SK-N-SH (cell line): ENCODE measurements at regions not wholly inside any gene's neighbourhood (a gene's known extent, or its start where the extent isn't known, plus 50 kb on each side); places are given as distances from the start of the nearest gene placed in this dataset.

ENCODE experiments used
- CTCF ChIA-PET: fragments of 300-600, 350-600 bp; formaldehyde crosslinking; extraction: SDS; loops from one replicate; lab custom pipeline; 2021; lab: Yijun Ruan, JAX
- POLR2A ChIA-PET: fragments of 350-600 bp; sonication (Branson Sonifier 250); formaldehyde crosslinking; extraction: SDS; loops from one replicate; lab custom pipeline; 2020; ENCODE audit warnings: antibody characterized with exemption, inconsistent platforms; lab: Yijun Ruan, JAX
- DNase-seq: peaks from one replicate; pipeline ENCODE4 v3.0.0; 2012
- H2AFZ ChIP-seq: fragments of 200-600 bp; sonication (generic); 2 replicates; pipeline ENCODE4 v1.8.1; 2016; ENCODE audit warnings: antibody characterized with exemption, mild to moderate bottlenecking, low read depth
- H3F3A ChIP-seq: fragments of 200-600 bp; sonication (generic); replicated peaks from 2 replicates; pipeline ENCODE3; 2016; ENCODE audit warnings: antibody characterized with exemption, mild to moderate bottlenecking; ENCODE audit not compliant: insufficient read depth
- H3K27ac ChIP-seq, 2 experiments: fragments of 200-500 bp in 1 of 2; fragments of 200-600 bp in 1 of 2; sonication (Bioruptor generic) in 1 of 2; sonication (generic), shearing (Covaris generic) in 1 of 2; 2 replicates each; pipeline versions ENCODE4 v1.5.1 to v1.6.1; 2014 to 2016; ENCODE audit warnings: low read depth in 2 of 2, inconsistent platforms in 1 of 2, low read length in 1 of 2, mild to moderate bottlenecking in 1 of 2, mixed read lengths in 1 of 2
- H3K27me3 ChIP-seq: fragments of 200-600 bp; sonication (generic), shearing (Covaris generic); 2 replicates; pipeline ENCODE4 v1.6.1; 2016; ENCODE audit warnings: mixed run types; ENCODE audit not compliant: insufficient read depth
- H3K36me3 ChIP-seq, 2 experiments: fragments of 200-500 bp in 1 of 2; fragments of 200-600 bp in 1 of 2; sonication (Bioruptor generic) in 1 of 2; sonication (generic) in 1 of 2; replicated peaks in 1 of 2; 2 replicates each; pipeline versions ENCODE3 to v1.5.1; 2014 to 2016; ENCODE audit warnings: low read length in 1 of 2, mild to moderate bottlenecking in 1 of 2; ENCODE audit not compliant: insufficient read depth in 2 of 2, control insufficient read depth in 1 of 2
- H3K4me1 ChIP-seq, 2 experiments: fragments of 200-500 bp in 1 of 2; fragments of 200-600 bp in 1 of 2; sonication (Bioruptor generic) in 1 of 2; sonication (generic), shearing (Covaris generic) in 1 of 2; 2 replicates each; pipeline versions ENCODE4 v1.5.1 to v1.6.1; 2014 to 2016; ENCODE audit warnings: low read depth in 1 of 2, low read length in 1 of 2, mixed run types in 1 of 2; ENCODE audit not compliant: insufficient read depth in 2 of 2, control insufficient read depth in 1 of 2
- H3K4me2 ChIP-seq: fragments of 200-600 bp; sonication (generic), shearing (Covaris generic); 2 replicates; pipeline ENCODE4 v1.6.1; 2017; ENCODE audit warnings: mixed run types
- H3K4me3 ChIP-seq, 2 experiments: fragments of 200-500 bp in 1 of 2; fragments of 200-600 bp in 1 of 2; sonication (Bioruptor generic) in 1 of 2; sonication (generic), shearing (Covaris generic) in 1 of 2; 2 replicates each; pipeline versions ENCODE4 v1.5.1 to v1.8.1; 2014 to 2016; ENCODE audit warnings: low read depth in 2 of 2, inconsistent platforms in 1 of 2, low read length in 1 of 2, mild to moderate bottlenecking in 1 of 2, mixed read lengths in 1 of 2, moderate library complexity in 1 of 2
- H3K79me2 ChIP-seq: fragments of 200-600 bp; sonication (generic); 2 replicates; pipeline ENCODE4 v1.8.1; 2017; ENCODE audit warnings: mild to moderate bottlenecking; ENCODE audit not compliant: insufficient read depth
- H3K9ac ChIP-seq: fragments of 200-600 bp; sonication (generic); 2 replicates; pipeline ENCODE4 v1.6.1; 2017; ENCODE audit warnings: mixed run types
- H3K9me2 ChIP-seq: fragments of 200-600 bp; sonication (generic); 2 replicates; pipeline ENCODE4 v1.6.1; 2017; ENCODE audit warnings: mixed run types
- H3K9me3 ChIP-seq: fragments of 200-600 bp; sonication (generic); 2 replicates; pipeline ENCODE4 v1.6.1; 2017; ENCODE audit warnings: mixed run types, mild to moderate bottlenecking, moderate library complexity
- H4K20me1 ChIP-seq: fragments of 200-600 bp; sonication (generic); 2 replicates; pipeline ENCODE4 v1.6.1; 2017; ENCODE audit warnings: mild to moderate bottlenecking, mixed run types; ENCODE audit not compliant: insufficient read depth
- CHD2 ChIP-seq: fragments of 150-350 bp; IDR thresholded peaks from 2 replicates; pipeline ENCODE4 v1.6.1; 2018; ENCODE audit warnings: low read length; ENCODE audit not compliant: partially characterized antibody
- EP300 ChIP-seq, 2 experiments: IDR thresholded peaks; 2 replicates each; pipeline versions ENCODE4 v1.4.0 to v1.6.1; 2012; ENCODE audit warnings: borderline replicate concordance in 1 of 2, low read depth in 1 of 2, low read length in 1 of 2
- EZH2phosphoT487 ChIP-seq: fragments of 200-600 bp; sonication (generic); IDR thresholded peaks from 2 replicates; pipeline ENCODE4 v1.6.1; 2017; ENCODE audit warnings: low read depth, mixed run types, mild to moderate bottlenecking, antibody characterized with exemption, moderate library complexity, borderline replicate concordance
- FOXM1 ChIP-seq: IDR thresholded peaks from 2 replicates; pipeline ENCODE4 v1.4.0; 2012; ENCODE audit warnings: low read depth, mild to moderate bottlenecking
- GATA2 ChIP-seq: sonication (generic); formaldehyde crosslinking; IDR thresholded peaks from 2 replicates; pipeline ENCODE4 v1.5.0; 2020; ENCODE audit warnings: mild to moderate bottlenecking, missing genetic modification reagents
- NFIC ChIP-seq: IDR thresholded peaks from 2 replicates; pipeline ENCODE4 v1.4.0; 2012; ENCODE audit warnings: borderline replicate concordance
- POLR2AphosphoS5 ChIP-seq: IDR thresholded peaks from 2 replicates; pipeline ENCODE4 v1.6.1; 2012; ENCODE audit warnings: low read depth, low read length
- RFX5 ChIP-seq: IDR thresholded peaks from 2 replicates; pipeline ENCODE4 v1.6.1; 2012; ENCODE audit warnings: mild to moderate bottlenecking, improper control_type of control experiment, low read length
- SMC3 ChIP-seq: IDR thresholded peaks from 2 replicates; pipeline ENCODE4 v1.6.1; 2012; ENCODE audit warnings: low read depth, low read length, improper control_type of control experiment
- TAF1 ChIP-seq: IDR thresholded peaks from 2 replicates; pipeline ENCODE4 v1.6.1; 2012; ENCODE audit warnings: low read depth, mild to moderate bottlenecking, low read length, moderate library complexity, borderline replicate concordance
- TCF12 ChIP-seq: IDR thresholded peaks from 2 replicates; pipeline ENCODE4 v1.4.0; 2012
- TEAD4 ChIP-seq: IDR thresholded peaks from 2 replicates; pipeline ENCODE4 v1.4.0; 2012; ENCODE audit warnings: mild to moderate bottlenecking, borderline replicate concordance; ENCODE audit not compliant: insufficient read depth
- YY1 ChIP-seq: IDR thresholded peaks from 2 replicates; pipeline ENCODE4 v1.4.0; 2012; ENCODE audit warnings: low read depth, mild to moderate bottlenecking
- WGBS: methylation state at CpG from one replicate; pipeline ENCODE4 v1.1.6; 2017; ENCODE audit warnings: low lambda C conversion rate; 5-methylcytosine and 5-hydroxymethylcytosine counted together
- TF ChIP-seq, protein P1 (sequence below): fragments of 150-350 bp; IDR thresholded peaks from 2 replicates; pipeline ENCODE4 v1.6.1; 2016; ENCODE audit warnings: mild to moderate bottlenecking, low read depth, low read length
- TF ChIP-seq, protein P2 (sequence below): IDR thresholded peaks from 2 replicates; pipeline ENCODE4; 2012
- TF ChIP-seq, protein P3 (sequence below): IDR thresholded peaks from 2 replicates; pipeline ENCODE4 v1.4.0; 2012; ENCODE audit warnings: low read depth
- TF ChIP-seq, protein P4 (sequence below): IDR thresholded peaks from 2 replicates; pipeline ENCODE4 v1.4.0; 2012; ENCODE audit warnings: low read depth, borderline replicate concordance
- TF ChIP-seq, protein P5 (sequence below): fragments of 200-600 bp; sonication (generic); IDR thresholded peaks from 2 replicates; pipeline ENCODE4 v1.6.1; 2017; ENCODE audit warnings: antibody characterized with exemption, mild to moderate bottlenecking, moderate library complexity
- TF ChIP-seq, protein P6 (sequence below): IDR thresholded peaks from 2 replicates; pipeline ENCODE4 v1.4.0; 2012; ENCODE audit warnings: low read depth, borderline replicate concordance

DNA sequence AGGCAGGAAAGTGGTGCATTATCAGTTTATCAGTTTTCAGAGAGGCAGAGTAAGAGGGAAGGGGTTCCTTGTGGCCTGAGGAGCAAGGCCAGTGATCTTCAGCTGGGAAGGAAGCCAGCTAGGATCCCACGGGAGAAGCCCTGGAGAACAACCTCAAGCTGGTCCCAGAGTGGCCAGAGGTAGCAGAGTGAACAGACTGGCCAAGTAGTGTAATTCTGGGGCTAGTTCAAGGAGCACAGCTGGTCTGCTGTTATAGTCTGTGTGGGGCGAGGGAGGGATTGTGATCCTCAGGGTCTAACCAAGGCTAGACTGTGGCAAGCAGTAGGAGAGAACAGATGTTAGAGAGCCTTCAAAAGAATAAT lies 164.6 kb downstream of the CARTPT start:
- CTCF ChIA-PET: interaction anchor here (0.8 to 1.3 kb wide), 2 partner anchors 9 to 44 kb away, joined by 3 read pairs; no protein-coding TSS in a partner anchor
- Histone ChIP-seq H3K4me3 (no peak overlapping the region), H3K36me3 (no peaks in the 10 kb centered on the region), H4K20me1 (no peaks in the 10 kb centered on the region), H3K79me2 (no peaks in the 10 kb centered on the region), H3F3A (no peaks in the 10 kb centered on the region), H3K9me2 (no peaks in the 10 kb centered on the region), H3K9me3 (no peaks in the 10 kb centered on the region), H2AFZ (no peak overlapping the region), H3K27me3 (no peaks in the 10 kb centered on the region), H3K27ac (0 out of 4 replicates have a peak overlapping the region, but pooled peaks of 1 of the 2 experiments have one; percentile 18), H3K4me1 (peaks cover 9 to 11% of the 10 kb centered on the region in 2 experiments; a peak in 2 of 4 replicates), H3K4me2 (peak overlapping the region; percentile 50; the same call in 1 of the 2 replicates), H3K9ac (no peak overlapping the region)
- TF ChIP-seq GATA2 (no peak), EP300 (IDR thresholded peaks at IDR 0.05; ENCODE audit: borderline replicate concordance in 1 of 2, low read depth in 1 of 2, low read length in 1 of 2) (no peak), RFX5 (no peak), TEAD4 (no peak), TCF12 (no peak), EZH2phosphoT487 (no peak), SMC3 (no peak), POLR2AphosphoS5 (no peak), FOXM1 (no peak), TAF1 (no peak), YY1 (no peak), NFIC (no peak), CHD2 (no peak)
- TF ChIP-seq, protein P1, sequence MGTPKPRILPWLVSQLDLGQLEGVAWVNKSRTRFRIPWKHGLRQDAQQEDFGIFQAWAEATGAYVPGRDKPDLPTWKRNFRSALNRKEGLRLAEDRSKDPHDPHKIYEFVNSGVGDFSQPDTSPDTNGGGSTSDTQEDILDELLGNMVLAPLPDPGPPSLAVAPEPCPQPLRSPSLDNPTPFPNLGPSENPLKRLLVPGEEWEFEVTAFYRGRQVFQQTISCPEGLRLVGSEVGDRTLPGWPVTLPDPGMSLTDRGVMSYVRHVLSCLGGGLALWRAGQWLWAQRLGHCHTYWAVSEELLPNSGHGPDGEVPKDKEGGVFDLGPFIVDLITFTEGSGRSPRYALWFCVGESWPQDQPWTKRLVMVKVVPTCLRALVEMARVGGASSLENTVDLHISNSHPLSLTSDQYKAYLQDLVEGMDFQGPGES: no peak
- TF ChIP-seq, protein P2, sequence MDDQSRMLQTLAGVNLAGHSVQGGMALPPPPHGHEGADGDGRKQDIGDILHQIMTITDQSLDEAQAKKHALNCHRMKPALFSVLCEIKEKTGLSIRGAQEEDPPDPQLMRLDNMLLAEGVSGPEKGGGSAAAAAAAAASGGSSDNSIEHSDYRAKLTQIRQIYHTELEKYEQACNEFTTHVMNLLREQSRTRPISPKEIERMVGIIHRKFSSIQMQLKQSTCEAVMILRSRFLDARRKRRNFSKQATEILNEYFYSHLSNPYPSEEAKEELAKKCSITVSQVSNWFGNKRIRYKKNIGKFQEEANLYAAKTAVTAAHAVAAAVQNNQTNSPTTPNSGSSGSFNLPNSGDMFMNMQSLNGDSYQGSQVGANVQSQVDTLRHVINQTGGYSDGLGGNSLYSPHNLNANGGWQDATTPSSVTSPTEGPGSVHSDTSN: no peak
- TF ChIP-seq, protein P3, sequence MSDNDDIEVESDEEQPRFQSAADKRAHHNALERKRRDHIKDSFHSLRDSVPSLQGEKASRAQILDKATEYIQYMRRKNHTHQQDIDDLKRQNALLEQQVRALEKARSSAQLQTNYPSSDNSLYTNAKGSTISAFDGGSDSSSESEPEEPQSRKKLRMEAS: no peak
- TF ChIP-seq, protein P4, sequence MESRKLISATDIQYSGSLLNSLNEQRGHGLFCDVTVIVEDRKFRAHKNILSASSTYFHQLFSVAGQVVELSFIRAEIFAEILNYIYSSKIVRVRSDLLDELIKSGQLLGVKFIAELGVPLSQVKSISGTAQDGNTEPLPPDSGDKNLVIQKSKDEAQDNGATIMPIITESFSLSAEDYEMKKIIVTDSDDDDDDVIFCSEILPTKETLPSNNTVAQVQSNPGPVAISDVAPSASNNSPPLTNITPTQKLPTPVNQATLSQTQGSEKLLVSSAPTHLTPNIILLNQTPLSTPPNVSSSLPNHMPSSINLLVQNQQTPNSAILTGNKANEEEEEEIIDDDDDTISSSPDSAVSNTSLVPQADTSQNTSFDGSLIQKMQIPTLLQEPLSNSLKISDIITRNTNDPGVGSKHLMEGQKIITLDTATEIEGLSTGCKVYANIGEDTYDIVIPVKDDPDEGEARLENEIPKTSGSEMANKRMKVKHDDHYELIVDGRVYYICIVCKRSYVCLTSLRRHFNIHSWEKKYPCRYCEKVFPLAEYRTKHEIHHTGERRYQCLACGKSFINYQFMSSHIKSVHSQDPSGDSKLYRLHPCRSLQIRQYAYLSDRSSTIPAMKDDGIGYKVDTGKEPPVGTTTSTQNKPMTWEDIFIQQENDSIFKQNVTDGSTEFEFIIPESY: no peak
- TF ChIP-seq, protein P5, sequence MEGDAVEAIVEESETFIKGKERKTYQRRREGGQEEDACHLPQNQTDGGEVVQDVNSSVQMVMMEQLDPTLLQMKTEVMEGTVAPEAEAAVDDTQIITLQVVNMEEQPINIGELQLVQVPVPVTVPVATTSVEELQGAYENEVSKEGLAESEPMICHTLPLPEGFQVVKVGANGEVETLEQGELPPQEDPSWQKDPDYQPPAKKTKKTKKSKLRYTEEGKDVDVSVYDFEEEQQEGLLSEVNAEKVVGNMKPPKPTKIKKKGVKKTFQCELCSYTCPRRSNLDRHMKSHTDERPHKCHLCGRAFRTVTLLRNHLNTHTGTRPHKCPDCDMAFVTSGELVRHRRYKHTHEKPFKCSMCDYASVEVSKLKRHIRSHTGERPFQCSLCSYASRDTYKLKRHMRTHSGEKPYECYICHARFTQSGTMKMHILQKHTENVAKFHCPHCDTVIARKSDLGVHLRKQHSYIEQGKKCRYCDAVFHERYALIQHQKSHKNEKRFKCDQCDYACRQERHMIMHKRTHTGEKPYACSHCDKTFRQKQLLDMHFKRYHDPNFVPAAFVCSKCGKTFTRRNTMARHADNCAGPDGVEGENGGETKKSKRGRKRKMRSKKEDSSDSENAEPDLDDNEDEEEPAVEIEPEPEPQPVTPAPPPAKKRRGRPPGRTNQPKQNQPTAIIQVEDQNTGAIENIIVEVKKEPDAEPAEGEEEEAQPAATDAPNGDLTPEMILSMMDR: no peak
- TF ChIP-seq, protein P6, sequence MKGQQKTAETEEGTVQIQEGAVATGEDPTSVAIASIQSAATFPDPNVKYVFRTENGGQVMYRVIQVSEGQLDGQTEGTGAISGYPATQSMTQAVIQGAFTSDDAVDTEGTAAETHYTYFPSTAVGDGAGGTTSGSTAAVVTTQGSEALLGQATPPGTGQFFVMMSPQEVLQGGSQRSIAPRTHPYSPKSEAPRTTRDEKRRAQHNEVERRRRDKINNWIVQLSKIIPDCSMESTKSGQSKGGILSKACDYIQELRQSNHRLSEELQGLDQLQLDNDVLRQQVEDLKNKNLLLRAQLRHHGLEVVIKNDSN: no peak
- whole genome bisulfite sequencing: 75% methylated on average over 2 of the region's 2 CpGs
- DNase-seq: no peak
- POLR2A ChIA-PET: no interaction called here
